ENCODE measurements at regions not wholly inside any gene's neighbourhood (a gene's known extent, or its start where the extent isn't known, plus 50 kb on each side); places are given as distances from the start of the nearest gene placed in this dataset.

GRCh38 chr10:4144817-4145216 is 359.8 kb upstream of the KLF6 start:
- Histone ChIP-seq H3K4me3 (ENCODE audit: low read length) (no peak overlapping the region), H3K4me1 (ENCODE audit: insufficient read depth, low read length) (no peaks in the 10 kb centered on the region), H3K27me3 (ENCODE audit: insufficient read depth, low read length, poor library complexity, severe bottlenecking) (no peaks in the 10 kb centered on the region), H3K36me3 (ENCODE audit: insufficient read depth, low read length) (no peaks in the 10 kb centered on the region), H3K9me3 (ENCODE audit: low read length) (peaks cover 7% of the 10 kb centered on the region), H3K27ac (ENCODE audit: low read depth, low read length) (no peak overlapping the region)
- DNase-seq, result no peak
- H3K4me3 Mint-ChIP-seq, result no peak overlapping the region
- H3K9me3 Mint-ChIP-seq, result peaks cover 17 to 25% (median 21%) of the 10 kb centered on the region in 5 donors
- no peaks in the 10 kb centered on the region for H3K4me1 Mint-ChIP-seq
- ChIA-PET CTCF (no interaction called here), POLR2A (no interaction called here)
- H3K36me3 Mint-ChIP-seq, result peaks cover 3 to 26% (median 3%) of the 10 kb centered on the region in 3 donors
- H3K27me3 Mint-ChIP-seq, result peaks cover 0 to 5% of the 10 kb centered on the region in 2 donors
- no peak overlapping the region for H3K27ac Mint-ChIP-seq

DNA sequence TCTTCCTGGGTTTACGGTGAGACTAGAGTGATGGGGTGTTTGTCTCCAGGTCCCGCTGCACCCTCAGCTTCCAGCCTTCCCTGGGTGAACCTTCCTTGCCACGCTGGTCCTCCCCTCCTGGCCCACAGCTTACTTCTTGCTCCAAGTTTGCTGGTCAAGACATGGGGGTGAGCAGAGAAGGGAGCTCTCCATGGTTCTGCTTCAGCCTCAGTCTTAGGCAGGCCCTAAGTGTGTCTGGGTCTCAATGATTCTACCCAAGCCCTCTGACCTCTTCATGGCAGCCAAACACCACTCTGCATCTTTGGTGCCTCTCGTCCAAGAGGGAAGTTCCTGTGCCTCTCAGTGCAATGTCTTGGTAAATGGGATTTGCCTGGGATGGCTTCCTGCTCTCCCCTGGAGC is 356.5 kb upstream of the KLF6 start:
- no peak overlapping the region for H3K4me3 ChIP-seq (ENCODE audit: low read length)
- H3K36me3 ChIP-seq (ENCODE audit: insufficient read depth, low read length), result no peaks in the 10 kb centered on the region
- H3K27me3 Mint-ChIP-seq, result peaks cover 0 to 3% of the 10 kb centered on the region in 2 donors
- CTCF ChIA-PET, result no interaction called here
- POLR2A ChIA-PET, result no interaction called here
- H3K9me3 ChIP-seq (ENCODE audit: low read length), result peaks cover 7% of the 10 kb centered on the region
- H3K9me3 Mint-ChIP-seq, result peaks cover 23 to 33% (median 27%) of the 10 kb centered on the region in 5 donors
- H3K36me3 Mint-ChIP-seq, result peaks cover 3 to 33% (median 6%) of the 10 kb centered on the region in 3 donors
- no peak overlapping the region for H3K4me3 Mint-ChIP-seq
- peaks cover 1% of the 10 kb centered on the region for H3K4me1 ChIP-seq (ENCODE audit: insufficient read depth, low read length)
- H3K27ac ChIP-seq (ENCODE audit: low read depth, low read length), result no peak overlapping the region
- peaks cover 3 to 5% (median 3%) of the 10 kb centered on the region in 3 donors for H3K4me1 Mint-ChIP-seq
- H3K27ac Mint-ChIP-seq, result no peak overlapping the region
- no peaks in the 10 kb centered on the region for H3K27me3 ChIP-seq (ENCODE audit: insufficient read depth, low read length, poor library complexity, severe bottlenecking)
- no peak for DNase-seq

DNA sequence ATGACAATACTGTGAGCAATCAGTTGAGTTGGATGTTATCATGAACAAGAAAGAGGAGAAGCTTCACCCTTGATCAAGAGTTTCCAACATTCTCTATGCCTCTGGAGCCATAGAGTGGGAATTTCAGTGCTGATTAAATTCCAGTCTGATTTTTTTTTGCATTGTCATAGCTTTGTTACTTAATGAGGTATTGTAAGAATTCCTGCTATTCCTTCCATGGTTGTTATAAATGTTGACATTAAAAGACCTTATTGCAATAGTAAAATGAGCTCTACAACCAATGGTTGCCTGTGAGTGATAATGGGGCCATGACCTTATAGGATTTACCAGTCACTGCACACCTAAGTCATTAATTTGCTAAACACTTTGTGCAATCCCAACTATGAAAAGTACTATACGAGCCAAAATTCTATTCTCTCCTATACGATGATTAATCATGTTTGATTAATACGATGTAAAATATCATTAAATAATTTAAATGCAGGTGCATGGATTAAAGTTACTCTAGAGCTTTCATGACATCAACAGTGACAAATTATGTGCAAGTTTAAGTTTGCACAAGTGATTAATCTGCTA is 353.2 kb upstream of the KLF6 start:
- Mint-ChIP-seq H3K4me1 (peaks cover 24 to 25% (median 25%) of the 10 kb centered on the region in 3 donors), H3K36me3 (peaks cover 3 to 28% (median 10%) of the 10 kb centered on the region in 3 donors), H3K4me3 (no peak overlapping the region), H3K9me3 (peaks cover 23 to 33% (median 27%) of the 10 kb centered on the region in 5 donors), H3K27me3 (no peaks in the 10 kb centered on the region), H3K27ac (no peak overlapping the region)
- H3K4me3 ChIP-seq (ENCODE audit: low read length), result no peak overlapping the region
- DNase-seq, result no peak
- ChIA-PET POLR2A (no interaction called here), CTCF (no interaction called here)
- no peaks in the 10 kb centered on the region for H3K36me3 ChIP-seq (ENCODE audit: insufficient read depth, low read length)
- peaks cover 7% of the 10 kb centered on the region for H3K4me1 ChIP-seq (ENCODE audit: insufficient read depth, low read length)
- peaks cover 7% of the 10 kb centered on the region for H3K9me3 ChIP-seq (ENCODE audit: low read length)
- no peaks in the 10 kb centered on the region for H3K27me3 ChIP-seq (ENCODE audit: insufficient read depth, low read length, poor library complexity, severe bottlenecking)
- H3K27ac ChIP-seq (ENCODE audit: low read depth, low read length), result no peak overlapping the region

DNA sequence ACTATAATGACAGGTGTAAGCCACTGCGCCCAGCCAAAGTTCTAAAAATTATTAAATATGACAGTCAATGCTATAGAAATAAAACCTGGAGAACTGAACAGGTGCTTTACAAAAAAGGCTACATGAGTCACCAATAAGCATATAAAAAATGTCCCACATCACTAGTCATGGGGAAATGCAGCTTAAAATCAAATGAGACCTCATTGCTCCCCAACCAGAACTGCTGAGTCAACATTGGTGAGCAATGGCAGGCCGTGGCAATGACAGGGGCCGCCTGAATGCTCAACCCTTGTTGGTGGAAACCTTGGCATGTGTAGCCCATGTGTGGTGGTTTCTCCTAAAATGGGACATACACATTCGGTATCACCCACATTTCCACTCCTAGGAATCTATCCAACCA is 352.3 kb upstream of the KLF6 start:
- Mint-ChIP-seq H3K36me3 (peaks cover 3 to 23% (median 10%) of the 10 kb centered on the region in 3 donors), H3K27ac (no peak overlapping the region), H3K27me3 (no peaks in the 10 kb centered on the region), H3K4me1 (peaks cover 25 to 27% (median 25%) of the 10 kb centered on the region in 3 donors), H3K4me3 (no peak overlapping the region), H3K9me3 (peaks cover 21 to 32% (median 24%) of the 10 kb centered on the region in 5 donors)
- POLR2A ChIA-PET, result no interaction called here
- CTCF ChIA-PET, result no interaction called here
- peaks cover 11% of the 10 kb centered on the region for H3K4me1 ChIP-seq (ENCODE audit: insufficient read depth, low read length)
- H3K4me3 ChIP-seq (ENCODE audit: low read length), result no peak overlapping the region
- DNase-seq, result no peak
- no peaks in the 10 kb centered on the region for H3K27me3 ChIP-seq (ENCODE audit: insufficient read depth, low read length, poor library complexity, severe bottlenecking)
- H3K27ac ChIP-seq (ENCODE audit: low read depth, low read length), result no peak overlapping the region
- no peaks in the 10 kb centered on the region for H3K36me3 ChIP-seq (ENCODE audit: insufficient read depth, low read length)
- H3K9me3 ChIP-seq (ENCODE audit: low read length), result peaks cover 7% of the 10 kb centered on the region

DNA sequence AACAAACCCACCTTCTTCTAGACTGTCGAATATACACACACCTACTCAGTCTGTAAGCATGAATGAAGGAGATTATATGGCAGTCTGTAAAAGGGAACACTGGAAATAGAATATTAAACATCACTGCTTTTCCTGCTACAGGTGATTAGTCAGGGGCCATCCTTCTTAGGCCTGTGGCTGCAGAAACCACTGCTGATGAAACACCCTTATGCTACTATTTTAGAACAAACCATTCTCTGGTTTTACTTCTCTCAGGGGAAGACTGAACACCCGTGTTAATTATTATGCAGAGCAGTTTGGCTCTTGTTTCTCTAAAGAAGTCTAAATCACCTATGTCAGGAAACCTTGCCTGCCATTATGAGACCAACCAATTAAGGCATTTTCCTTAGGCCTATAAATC is 351.1 kb upstream of the KLF6 start:
- Histone ChIP-seq H3K4me3 (ENCODE audit: low read length) (no peak overlapping the region), H3K4me1 (ENCODE audit: insufficient read depth, low read length) (peaks cover 22% of the 10 kb centered on the region), H3K36me3 (ENCODE audit: insufficient read depth, low read length) (no peaks in the 10 kb centered on the region), H3K27me3 (ENCODE audit: insufficient read depth, low read length, poor library complexity, severe bottlenecking) (no peaks in the 10 kb centered on the region), H3K27ac (ENCODE audit: low read depth, low read length) (no peak overlapping the region), H3K9me3 (ENCODE audit: low read length) (peaks cover 6% of the 10 kb centered on the region)
- Mint-ChIP-seq H3K27me3 (no peaks in the 10 kb centered on the region), H3K36me3 (peaks cover 3 to 15% (median 10%) of the 10 kb centered on the region in 3 donors), H3K4me1 (peaks cover 25 to 27% (median 25%) of the 10 kb centered on the region in 3 donors), H3K4me3 (no peak overlapping the region), H3K27ac (peak overlapping the region in 1 of 8 donors; percentile 11), H3K9me3 (peaks cover 15 to 20% (median 16%) of the 10 kb centered on the region in 5 donors)
- no peak for DNase-seq
- CTCF ChIA-PET, result no interaction called here
- POLR2A ChIA-PET, result no interaction called here

GRCh38 chr10:4132216-4132556 is 347.2 kb upstream of the KLF6 start:
- CTCF ChIA-PET, result no interaction called here
- no peak for DNase-seq
- Histone ChIP-seq H3K27ac (ENCODE audit: low read depth, low read length) (no peak overlapping the region), H3K4me1 (ENCODE audit: insufficient read depth, low read length) (peaks cover 43% of the 10 kb centered on the region), H3K36me3 (ENCODE audit: insufficient read depth, low read length) (no peaks in the 10 kb centered on the region), H3K9me3 (ENCODE audit: low read length) (no peaks in the 10 kb centered on the region), H3K4me3 (ENCODE audit: low read length) (peak overlapping the region; percentile 35), H3K27me3 (ENCODE audit: insufficient read depth, low read length, poor library complexity, severe bottlenecking) (no peaks in the 10 kb centered on the region)
- Mint-ChIP-seq H3K27me3 (no peaks in the 10 kb centered on the region), H3K4me3 (no peak overlapping the region), H3K9me3 (no peaks in the 10 kb centered on the region), H3K36me3 (peaks cover 0 to 6% (median 5%) of the 10 kb centered on the region in 3 donors), H3K4me1 (peaks cover 39 to 51% (median 40%) of the 10 kb centered on the region in 3 donors), H3K27ac (no peak overlapping the region)
- POLR2A ChIA-PET, result interaction anchor here (0.6 to 0.9 kb wide), 3 partner anchors 72 to 324 kb away, joined by 3 to 5 read pairs (median 3); no protein-coding TSS in a partner anchor

DNA sequence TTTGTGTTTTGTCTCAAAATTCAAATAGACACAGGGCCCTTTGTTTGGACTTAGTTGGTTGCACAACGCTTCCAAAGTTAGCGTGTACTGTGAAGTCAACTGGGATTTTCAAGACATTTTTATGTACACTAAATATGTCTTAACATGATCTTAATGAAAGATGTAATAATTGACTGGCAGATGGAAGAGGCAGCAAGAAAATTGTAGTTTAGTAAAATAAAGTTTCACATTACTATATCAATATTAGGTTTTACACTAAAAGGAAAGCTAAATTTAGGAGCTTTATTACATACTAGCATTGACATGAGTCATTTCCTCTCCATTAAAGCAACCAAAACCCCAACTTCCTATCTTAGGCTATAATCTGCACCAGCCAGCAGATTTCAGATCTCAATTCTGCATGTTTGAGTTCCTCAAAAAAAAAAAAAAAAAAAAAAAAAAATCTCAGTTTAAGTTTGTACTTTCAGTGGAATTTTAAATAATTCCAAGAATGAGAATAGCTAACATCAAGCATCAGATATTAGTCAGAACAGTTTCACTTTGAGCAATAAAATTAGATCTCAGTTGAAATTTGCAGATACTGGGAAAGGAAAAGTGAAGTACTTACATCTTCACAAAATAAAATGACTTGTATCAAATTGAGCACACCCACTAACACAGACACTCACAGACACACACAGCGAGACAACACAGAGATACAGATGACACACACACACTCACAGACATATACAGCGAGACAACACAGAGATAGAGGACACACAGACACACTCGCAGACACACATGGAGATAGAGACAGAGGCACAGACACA is 346.6 kb upstream of the KLF6 start:
- no peaks in the 10 kb centered on the region for H3K27me3 ChIP-seq (ENCODE audit: insufficient read depth, low read length, poor library complexity, severe bottlenecking)
- H3K4me3 ChIP-seq (ENCODE audit: low read length), result peak overlapping the region; percentile 35
- Mint-ChIP-seq H3K36me3 (peaks cover 0 to 6% (median 5%) of the 10 kb centered on the region in 3 donors), H3K9me3 (peaks cover 0 to under 1% (median 0%) of the 10 kb centered on the region in 5 donors), H3K4me1 (peaks cover 39 to 48% (median 41%) of the 10 kb centered on the region in 3 donors), H3K4me3 (no peak overlapping the region), H3K27ac (no peak overlapping the region), H3K27me3 (no peaks in the 10 kb centered on the region)
- no peaks in the 10 kb centered on the region for H3K36me3 ChIP-seq (ENCODE audit: insufficient read depth, low read length)
- peaks cover 43% of the 10 kb centered on the region for H3K4me1 ChIP-seq (ENCODE audit: insufficient read depth, low read length)
- ChIA-PET CTCF (no interaction called here), POLR2A (interaction anchor here (0.6 to 0.9 kb wide), 5 partner anchors 51 to 324 kb away, joined by 3 to 5 read pairs (median 3); no protein-coding TSS in a partner anchor)
- H3K27ac ChIP-seq (ENCODE audit: low read depth, low read length), result no peak overlapping the region
- H3K9me3 ChIP-seq (ENCODE audit: low read length), result no peaks in the 10 kb centered on the region
- DNase-seq, result peak in 4 of 5 donors; percentile 16 to 72 (median 48)

DNA sequence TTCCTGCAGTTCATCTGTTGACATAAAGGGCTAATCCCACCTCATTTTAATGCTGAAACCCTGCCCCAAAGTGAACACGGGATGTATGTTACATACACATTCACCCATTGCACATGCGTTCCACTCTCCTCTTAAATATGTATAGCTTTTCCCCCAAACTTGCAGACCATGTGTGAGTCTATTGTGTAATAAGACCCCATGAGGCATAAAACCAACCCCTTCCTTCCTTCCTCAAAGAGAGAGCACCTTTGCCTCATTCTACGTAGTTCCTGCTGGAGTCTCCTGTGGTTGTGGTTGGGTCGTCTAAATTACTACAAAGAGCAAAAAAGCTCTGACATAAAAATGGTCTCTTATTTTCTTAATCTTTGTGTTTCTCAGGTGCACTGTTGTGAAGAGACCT is 345.7 kb upstream of the KLF6 start:
- Mint-ChIP-seq H3K4me1 (peaks cover 32 to 41% (median 35%) of the 10 kb centered on the region in 3 donors), H3K27me3 (no peaks in the 10 kb centered on the region), H3K9me3 (peaks cover 0 to 7% (median 3%) of the 10 kb centered on the region in 5 donors), H3K27ac (no peak overlapping the region), H3K36me3 (peaks cover 0 to 15% (median 8%) of the 10 kb centered on the region in 3 donors), H3K4me3 (no peak overlapping the region)
- Histone ChIP-seq H3K27me3 (ENCODE audit: insufficient read depth, low read length, poor library complexity, severe bottlenecking) (no peaks in the 10 kb centered on the region), H3K36me3 (ENCODE audit: insufficient read depth, low read length) (no peaks in the 10 kb centered on the region), H3K9me3 (ENCODE audit: low read length) (no peaks in the 10 kb centered on the region), H3K4me3 (ENCODE audit: low read length) (no peak overlapping the region), H3K4me1 (ENCODE audit: insufficient read depth, low read length) (peaks cover 36% of the 10 kb centered on the region), H3K27ac (ENCODE audit: low read depth, low read length) (no peak overlapping the region)
- DNase-seq, result peak in 2 of 5 donors; percentile 41 to 44
- ChIA-PET POLR2A (no interaction called here), CTCF (no interaction called here)

Data from CD8-positive, alpha-beta memory T cell (primary cell).